Cerebellar nuclear complex (tissue), 1 donor: ENCODE measurements at regions not wholly inside any gene's neighbourhood (a gene's known extent, or its start where the extent isn't known, plus 50 kb on each side); places are given as distances from the start of the nearest gene placed in this dataset.
"Not testable (repeated sequence)": the region's sequence is repeated elsewhere in the genome, so short reads cannot be mapped to it uniquely, and the experiment has no call there.

ENCODE experiments used
- DNase-seq, 2 experiments: peaks; one replicate each; lab custom pipeline; 2025; lab: John Stamatoyannopoulos, UW

- no peak for DNase-seq
Observed at GRCh38 chr5:164203581-164204225, 698.3 kb downstream of the MAT2B start.

GRCh38 chr5:164204338-164204946 lies 699.0 kb downstream of the MAT2B start:
- DNase-seq: no peak

- no peak for DNase-seq
Observed at GRCh38 chr5:164206196-164206595, 700.8 kb downstream of the MAT2B start.

- DNase-seq: no peak
Observed at GRCh38 chr5:164207646-164208045, 702.2 kb downstream of the MAT2B start.

- no peak for DNase-seq
Observed at GRCh38 chr5:164210491-164210890, 705.1 kb downstream of the MAT2B start.

- DNase-seq: no peak
Observed at GRCh38 chr5:164214698-164215097, 709.3 kb downstream of the MAT2B start.

GRCh38 chr5:164217464-164217863 lies 712.0 kb downstream of the MAT2B start:
- DNase-seq: no peak

- no peak for DNase-seq
Observed at GRCh38 chr5:164220522-164220921, 715.1 kb downstream of the MAT2B start.

GRCh38 chr5:164224236-164224635 lies 718.8 kb downstream of the MAT2B start:
- no peak for DNase-seq

GRCh38 chr5:164224772-164225171 lies 719.4 kb downstream of the MAT2B start:
- no peak for DNase-seq

- no peak for DNase-seq
Observed at GRCh38 chr5:164230341-164230740, 724.9 kb downstream of the MAT2B start.

- no peak for DNase-seq
Observed at GRCh38 chr5:164233791-164234190, 728.4 kb downstream of the MAT2B start.

GRCh38 chr5:164234321-164234720 lies 728.9 kb downstream of the MAT2B start:
- no peak for DNase-seq

- DNase-seq: no peak
Observed at GRCh38 chr5:164235300-164235891, 730.0 kb downstream of the MAT2B start.

GRCh38 chr5:164237486-164237885 lies 732.1 kb downstream of the MAT2B start:
- no peak for DNase-seq

GRCh38 chr5:164251781-164252180 lies 746.4 kb downstream of the MAT2B start:
- DNase-seq: not testable (repeated sequence)

GRCh38 chr5:164253764-164254163 lies 748.3 kb downstream of the MAT2B start:
- DNase-seq: no peak

- DNase-seq: no peak
Observed at GRCh38 chr5:164255598-164256213, 750.3 kb downstream of the MAT2B start.

- no peak for DNase-seq
Observed at GRCh38 chr5:164256351-164256750, 750.9 kb downstream of the MAT2B start.

- DNase-seq: no peak
Observed at GRCh38 chr5:164256954-164257353, 751.5 kb downstream of the MAT2B start.

- DNase-seq: no peak
Observed at GRCh38 chr5:164265566-164265965, 760.1 kb downstream of the MAT2B start.

GRCh38 chr5:164266571-164266970 lies 761.2 kb downstream of the MAT2B start:
- no peak for DNase-seq

- no peak for DNase-seq
Observed at GRCh38 chr5:164277720-164278119, 772.3 kb downstream of the MAT2B start.
